ENCODE measurements at regions not wholly inside any gene's neighbourhood (a gene's known extent, or its start where the extent isn't known, plus 50 kb on each side); places are given as distances from the start of the nearest gene placed in this dataset.

GRCh38 chr6:106804346-106805335 is 169.9 kb downstream of the CD24 start:
- Mint-ChIP-seq H3K9me3 (peaks cover 18% of the 10 kb centered on the region), H3K36me3 (peaks cover 2% of the 10 kb centered on the region), H3K4me3 (no peak overlapping the region), H3K27me3 (ENCODE audit: insufficient read depth, low read depth) (peaks cover 9% of the 10 kb centered on the region), H3K4me1 (peaks cover 46% of the 10 kb centered on the region), H3K27ac (peak overlapping the region; percentile 65)
- Histone ChIP-seq H2AFZ (replicated peaks) (peak overlapping the region; percentile 97), H3K79me2 (ENCODE audit: low read depth) (no peaks in the 10 kb centered on the region), H3K27me3 (no peaks in the 10 kb centered on the region), H3K4me1 (peaks cover 18% of the 10 kb centered on the region), H4K20me1 (ENCODE audit: low read depth) (no peaks in the 10 kb centered on the region), H3K36me3 (no peaks in the 10 kb centered on the region), H3F3A (ENCODE audit: low read depth) (no peaks in the 10 kb centered on the region), H3K9ac (no peak overlapping the region), H3K4me3 (peak overlapping the region; percentile 4), H3K27ac (peak overlapping the region; percentile 66), H3K4me2 (peak overlapping the region; percentile 65), H3K9me3 (ENCODE audit: low read depth) (no peaks in the 10 kb centered on the region)
- DNase-seq (ENCODE audit: low spot score), result peak; percentile 37
- no peak for TF ChIP-seq EZH2phosphoT487 (IDR thresholded peaks at IDR 0.05)
- no peak for TF ChIP-seq EZH2 (IDR thresholded peaks at IDR 0.05)
- TF ChIP-seq, protein P1, sequence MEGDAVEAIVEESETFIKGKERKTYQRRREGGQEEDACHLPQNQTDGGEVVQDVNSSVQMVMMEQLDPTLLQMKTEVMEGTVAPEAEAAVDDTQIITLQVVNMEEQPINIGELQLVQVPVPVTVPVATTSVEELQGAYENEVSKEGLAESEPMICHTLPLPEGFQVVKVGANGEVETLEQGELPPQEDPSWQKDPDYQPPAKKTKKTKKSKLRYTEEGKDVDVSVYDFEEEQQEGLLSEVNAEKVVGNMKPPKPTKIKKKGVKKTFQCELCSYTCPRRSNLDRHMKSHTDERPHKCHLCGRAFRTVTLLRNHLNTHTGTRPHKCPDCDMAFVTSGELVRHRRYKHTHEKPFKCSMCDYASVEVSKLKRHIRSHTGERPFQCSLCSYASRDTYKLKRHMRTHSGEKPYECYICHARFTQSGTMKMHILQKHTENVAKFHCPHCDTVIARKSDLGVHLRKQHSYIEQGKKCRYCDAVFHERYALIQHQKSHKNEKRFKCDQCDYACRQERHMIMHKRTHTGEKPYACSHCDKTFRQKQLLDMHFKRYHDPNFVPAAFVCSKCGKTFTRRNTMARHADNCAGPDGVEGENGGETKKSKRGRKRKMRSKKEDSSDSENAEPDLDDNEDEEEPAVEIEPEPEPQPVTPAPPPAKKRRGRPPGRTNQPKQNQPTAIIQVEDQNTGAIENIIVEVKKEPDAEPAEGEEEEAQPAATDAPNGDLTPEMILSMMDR (IDR thresholded peaks at IDR 0.05), result no peak

GRCh38 chr6:106803188-106803587 is 171.3 kb downstream of the CD24 start:
- Histone ChIP-seq H3K4me1 (peaks cover 23% of the 10 kb centered on the region), H3K27me3 (no peaks in the 10 kb centered on the region), H3K27ac (no peak overlapping the region), H3K36me3 (no peaks in the 10 kb centered on the region), H3K4me2 (no peak overlapping the region), H3K79me2 (ENCODE audit: low read depth) (no peaks in the 10 kb centered on the region), H4K20me1 (ENCODE audit: low read depth) (no peaks in the 10 kb centered on the region), H2AFZ (replicated peaks) (no peak overlapping the region), H3K9me3 (ENCODE audit: low read depth) (no peaks in the 10 kb centered on the region), H3K4me3 (no peak overlapping the region), H3F3A (ENCODE audit: low read depth) (no peaks in the 10 kb centered on the region), H3K9ac (no peak overlapping the region)
- Mint-ChIP-seq H3K4me3 (no peak overlapping the region), H3K4me1 (peaks cover 55% of the 10 kb centered on the region), H3K27ac (no peak overlapping the region), H3K9me3 (peaks cover 12% of the 10 kb centered on the region), H3K27me3 (ENCODE audit: insufficient read depth, low read depth) (peaks cover 3% of the 10 kb centered on the region), H3K36me3 (no peaks in the 10 kb centered on the region)
- no peak for DNase-seq (ENCODE audit: low spot score)
- TF ChIP-seq, protein P1 (IDR thresholded peaks at IDR 0.05), result no peak
- no peak for TF ChIP-seq EZH2phosphoT487 (IDR thresholded peaks at IDR 0.05)
- no peak for TF ChIP-seq EZH2 (IDR thresholded peaks at IDR 0.05)

DNA sequence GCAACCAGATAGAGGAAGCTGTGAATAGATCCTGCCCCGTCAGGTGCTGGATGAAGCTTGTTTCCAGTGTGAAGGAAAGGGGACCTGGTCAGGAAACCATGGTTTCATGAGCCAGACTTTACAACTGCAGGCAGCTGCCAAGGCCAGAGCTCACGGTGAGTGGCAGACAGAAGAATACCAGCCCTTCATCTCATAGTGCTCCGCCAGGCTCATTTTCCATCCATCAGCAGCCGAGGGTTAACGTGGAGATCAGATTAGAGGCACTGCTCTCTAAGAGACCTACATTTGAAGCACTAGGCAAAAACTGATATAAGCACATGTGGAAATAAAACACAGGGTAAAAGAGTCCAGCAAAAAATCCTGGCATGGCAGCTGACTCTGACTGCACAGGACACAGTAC is 172.4 kb downstream of the CD24 start:
- Mint-ChIP-seq H3K27ac (peak overlapping the region; percentile 47), H3K4me1 (peaks cover 58% of the 10 kb centered on the region)
- no peak overlapping the region for H2AFZ ChIP-seq (replicated peaks)

More for the DNA sequence above, 172.4 kb downstream of the CD24 start:
- Histone ChIP-seq H3K4me1 (peaks cover 23% of the 10 kb centered on the region), H4K20me1 (ENCODE audit: low read depth) (no peaks in the 10 kb centered on the region), H3K27ac (no peak overlapping the region), H3K4me2 (no peak overlapping the region), H3K9ac (no peak overlapping the region), H3K9me3 (ENCODE audit: low read depth) (no peaks in the 10 kb centered on the region), H3K4me3 (no peak overlapping the region), H3K27me3 (no peaks in the 10 kb centered on the region), H3K36me3 (no peaks in the 10 kb centered on the region), H3K79me2 (ENCODE audit: low read depth) (no peaks in the 10 kb centered on the region), H3F3A (ENCODE audit: low read depth) (no peaks in the 10 kb centered on the region)
- no peak for DNase-seq (ENCODE audit: low spot score)
- H3K27me3 Mint-ChIP-seq (ENCODE audit: insufficient read depth, low read depth), result no peaks in the 10 kb centered on the region
- peaks cover 7% of the 10 kb centered on the region for H3K9me3 Mint-ChIP-seq
- H3K4me3 Mint-ChIP-seq, result no peak overlapping the region
- H3K36me3 Mint-ChIP-seq, result no peaks in the 10 kb centered on the region
- TF ChIP-seq, protein P1 (IDR thresholded peaks at IDR 0.05), result no peak
- TF ChIP-seq EZH2phosphoT487 (IDR thresholded peaks at IDR 0.05) (no peak), EZH2 (IDR thresholded peaks at IDR 0.05) (no peak)

All from neural progenitor cell (in vitro differentiated cells).